CD4-positive, alpha-beta T cell treated with Interleukin-12 subunit alpha and Interleukin-12 subunit beta, for 1 hour (primary cell): ENCODE measurements at regions not wholly inside any gene's neighbourhood (a gene's known extent, or its start where the extent isn't known, plus 50 kb on each side); places are given as distances from the start of the nearest gene placed in this dataset.

Experiments
- DNase-seq: peaks from one replicate; pipeline ENCODE4 v3.0.0-alpha.2; 2020

- no peak for DNase-seq
Observed at GRCh38 chr10:27451054-27451453, 53.0 kb upstream of the RAB18 start.

- DNase-seq, result no peak
Observed at GRCh38 chr10:27450225-27450624, 53.9 kb upstream of the RAB18 start.

GRCh38 chr10:27449571-27449970 is 54.5 kb upstream of the RAB18 start:
- no peak for DNase-seq

- no peak for DNase-seq
Observed at GRCh38 chr10:27448921-27449320, 55.2 kb upstream of the RAB18 start.

GRCh38 chr10:27447540-27447939 is 56.6 kb upstream of the RAB18 start:
- DNase-seq, result no peak

- DNase-seq, result peak; percentile 42
Observed at GRCh38 chr10:27446091-27446918, 57.8 kb upstream of the RAB18 start.

GRCh38 chr10:27445070-27445469 is 59.0 kb upstream of the RAB18 start:
- no peak for DNase-seq

GRCh38 chr10:27440478-27440877 is 63.6 kb upstream of the RAB18 start:
- DNase-seq, result no peak

- DNase-seq, result no peak
Observed at GRCh38 chr10:27440021-27440420, 64.1 kb upstream of the RAB18 start.

- no peak for DNase-seq
Observed at GRCh38 chr10:27439101-27439500, 65.0 kb upstream of the RAB18 start.

GRCh38 chr10:27437775-27438174 is 66.3 kb upstream of the RAB18 start:
- DNase-seq, result no peak

- no peak for DNase-seq
Observed at GRCh38 chr10:27436710-27437109, 67.4 kb upstream of the RAB18 start.

GRCh38 chr10:27433976-27434375 is 70.1 kb upstream of the RAB18 start:
- DNase-seq, result no peak

GRCh38 chr10:27426948-27427467 is 77.1 kb upstream of the RAB18 start:
- no peak for DNase-seq

GRCh38 chr10:27413831-27414348 is 90.2 kb upstream of the RAB18 start:
- DNase-seq, result no peak

GRCh38 chr10:27413387-27413786 is 90.7 kb upstream of the RAB18 start:
- no peak for DNase-seq

GRCh38 chr10:27410153-27410552 is 94.0 kb upstream of the RAB18 start:
- no peak for DNase-seq

GRCh38 chr10:27407271-27407670 is 96.8 kb upstream of the RAB18 start:
- no peak for DNase-seq

GRCh38 chr10:27399871-27400270 is 104.2 kb upstream of the RAB18 start:
- no peak for DNase-seq

- no peak for DNase-seq
Observed at GRCh38 chr10:27393961-27394360, 110.1 kb upstream of the RAB18 start.

- DNase-seq, result no peak
Observed at GRCh38 chr10:27392606-27393005, 111.5 kb upstream of the RAB18 start.

GRCh38 chr10:27391916-27392315 is 112.2 kb upstream of the RAB18 start:
- DNase-seq, result no peak

- no peak for DNase-seq
Observed at GRCh38 chr10:27391325-27391724, 112.8 kb upstream of the RAB18 start.

- DNase-seq, result no peak
Observed at GRCh38 chr10:27390681-27391080, 113.4 kb upstream of the RAB18 start.
